Astrocyte (in vitro differentiated cells and primary cell): ENCODE measurements at regions not wholly inside any gene's neighbourhood (a gene's known extent, or its start where the extent isn't known, plus 50 kb on each side); places are given as distances from the start of the nearest gene placed in this dataset.

ENCODE experiments used
- DNase-seq: peaks from one replicate; pipeline ENCODE4 v3.0.0-alpha.2; 2010; ENCODE audit warnings: low read depth
- FAIRE-seq: peaks from 2 replicates; lab custom pipeline; 2011; peaks lifted over from hg19 to GRCh38; lab: Jason Lieb, UNC
- H2AFZ ChIP-seq: 2 replicates; pipeline ENCODE4 v1.6.0; 2012; ENCODE audit warnings: low read depth, low read length, inconsistent platforms
- H3K27ac ChIP-seq: 2 replicates; pipeline ENCODE4 v1.5.1; 2011; ENCODE audit warnings: low read depth, low read length, inconsistent platforms
- H3K27me3 ChIP-seq: 2 replicates; pipeline ENCODE4 v1.6.0; 2011; ENCODE audit warnings: low read length, inconsistent platforms; ENCODE audit not compliant: insufficient read depth
- H3K36me3 ChIP-seq: 2 replicates; pipeline ENCODE4 v1.5.1; 2011; ENCODE audit warnings: low read length, inconsistent platforms; ENCODE audit not compliant: insufficient read depth
- H3K4me1 ChIP-seq: 2 replicates; pipeline ENCODE4 v1.5.1; 2011; ENCODE audit warnings: low read length, inconsistent platforms; ENCODE audit not compliant: insufficient read depth
- H3K4me2 ChIP-seq: 2 replicates; pipeline ENCODE4 v1.6.0; 2012; ENCODE audit warnings: low read length, inconsistent platforms
- H3K4me3 ChIP-seq: 2 replicates; pipeline ENCODE4 v1.5.1; 2011; ENCODE audit warnings: low read depth, mild to moderate bottlenecking, low read length, inconsistent platforms; ENCODE audit not compliant: insufficient read depth
- H3K79me2 ChIP-seq: 2 replicates; pipeline ENCODE4 v1.6.0; 2012; ENCODE audit warnings: mild to moderate bottlenecking, low read length, inconsistent platforms; ENCODE audit not compliant: insufficient read depth
- H3K9ac ChIP-seq: 2 replicates; pipeline ENCODE4 v1.6.0; 2012; ENCODE audit warnings: mild to moderate bottlenecking, low read length, inconsistent platforms
- H3K9me3 ChIP-seq: 2 replicates; pipeline ENCODE4 v1.5.1; 2012; ENCODE audit warnings: low read depth, mild to moderate bottlenecking, low read length, inconsistent platforms; ENCODE audit not compliant: insufficient read depth
- H4K20me1 ChIP-seq: 2 replicates; pipeline ENCODE4 v1.6.0; 2012; ENCODE audit warnings: low read length, inconsistent platforms; ENCODE audit not compliant: insufficient read depth
- H3K27ac Mint-ChIP-seq: one replicate; pipeline ENCODE4 v1.8.0; 2021; ENCODE audit warnings: mild to moderate bottlenecking, mixed read lengths; ENCODE audit not compliant: unreplicated experiment
- H3K27me3 Mint-ChIP-seq: one replicate; pipeline ENCODE4 v1.8.0; 2021; ENCODE audit warnings: low read depth, mixed read lengths; ENCODE audit not compliant: unreplicated experiment
- H3K36me3 Mint-ChIP-seq: one replicate; pipeline ENCODE4 v1.8.0; 2021; ENCODE audit warnings: low read depth, mixed read lengths; ENCODE audit not compliant: unreplicated experiment
- H3K4me1 Mint-ChIP-seq: one replicate; pipeline ENCODE4 v1.8.0; 2021; ENCODE audit warnings: low read depth, mixed read lengths; ENCODE audit not compliant: unreplicated experiment
- H3K4me3 Mint-ChIP-seq: one replicate; pipeline ENCODE4 v1.8.0; 2021; ENCODE audit warnings: mild to moderate bottlenecking, moderate library complexity, mixed read lengths; ENCODE audit not compliant: unreplicated experiment
- H3K9me3 Mint-ChIP-seq: one replicate; pipeline ENCODE4 v1.8.0; 2021; ENCODE audit warnings: mild to moderate bottlenecking, mixed read lengths; ENCODE audit not compliant: unreplicated experiment
- EZH2 ChIP-seq: IDR thresholded peaks from 2 replicates; pipeline ENCODE4 v1.6.1; 2012; ENCODE audit warnings: mild to moderate bottlenecking, low read length, inconsistent platforms; ENCODE audit not compliant: insufficient read depth
- TF ChIP-seq, protein P1 (sequence below): IDR thresholded peaks from 2 replicates; pipeline ENCODE4 v1.5.1; 2011; ENCODE audit warnings: low read depth, mild to moderate bottlenecking, inconsistent platforms, low read length, moderate library complexity; ENCODE audit not compliant: insufficient read depth

DNA sequence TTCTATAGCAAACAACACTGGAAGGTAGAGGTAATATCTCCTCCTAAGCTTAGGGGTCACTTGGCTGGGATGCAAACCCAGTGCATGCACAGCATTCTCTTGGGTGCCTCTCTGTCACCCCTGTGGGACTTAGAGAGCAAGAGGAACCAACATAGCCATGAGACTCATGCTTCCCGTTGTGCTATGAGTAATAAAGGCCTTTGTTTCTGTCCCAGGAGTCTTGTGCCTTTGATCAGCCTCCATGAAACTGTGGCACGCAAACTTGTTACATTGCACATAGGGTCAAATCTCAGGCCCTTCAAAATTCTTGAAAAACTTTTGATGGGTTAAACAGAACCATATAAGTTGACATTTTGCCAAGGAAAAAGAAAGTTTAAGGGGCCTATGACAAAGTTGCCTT is 272.8 kb downstream of the TAF11L14 start:
- H3K36me3 ChIP-seq: no peaks in the 10 kb centered on the region
- TF ChIP-seq EZH2: no peak
- TF ChIP-seq, protein P1, sequence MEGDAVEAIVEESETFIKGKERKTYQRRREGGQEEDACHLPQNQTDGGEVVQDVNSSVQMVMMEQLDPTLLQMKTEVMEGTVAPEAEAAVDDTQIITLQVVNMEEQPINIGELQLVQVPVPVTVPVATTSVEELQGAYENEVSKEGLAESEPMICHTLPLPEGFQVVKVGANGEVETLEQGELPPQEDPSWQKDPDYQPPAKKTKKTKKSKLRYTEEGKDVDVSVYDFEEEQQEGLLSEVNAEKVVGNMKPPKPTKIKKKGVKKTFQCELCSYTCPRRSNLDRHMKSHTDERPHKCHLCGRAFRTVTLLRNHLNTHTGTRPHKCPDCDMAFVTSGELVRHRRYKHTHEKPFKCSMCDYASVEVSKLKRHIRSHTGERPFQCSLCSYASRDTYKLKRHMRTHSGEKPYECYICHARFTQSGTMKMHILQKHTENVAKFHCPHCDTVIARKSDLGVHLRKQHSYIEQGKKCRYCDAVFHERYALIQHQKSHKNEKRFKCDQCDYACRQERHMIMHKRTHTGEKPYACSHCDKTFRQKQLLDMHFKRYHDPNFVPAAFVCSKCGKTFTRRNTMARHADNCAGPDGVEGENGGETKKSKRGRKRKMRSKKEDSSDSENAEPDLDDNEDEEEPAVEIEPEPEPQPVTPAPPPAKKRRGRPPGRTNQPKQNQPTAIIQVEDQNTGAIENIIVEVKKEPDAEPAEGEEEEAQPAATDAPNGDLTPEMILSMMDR: no peak
- Mint-ChIP-seq H3K27me3 (no peaks in the 10 kb centered on the region), H3K9me3 (peaks cover 7% of the 10 kb centered on the region), H3K27ac (no peak overlapping the region), H3K4me1 (no peaks in the 10 kb centered on the region), H3K4me3 (no peak overlapping the region), H3K36me3 (no peaks in the 10 kb centered on the region)
- H3K9me3 ChIP-seq: no peaks in the 10 kb centered on the region
- no peak overlapping the region for H3K4me2 ChIP-seq
- DNase-seq: no peak
- H3K27me3 ChIP-seq: no peaks in the 10 kb centered on the region
- H3K9ac ChIP-seq: no peak overlapping the region
- H3K79me2 ChIP-seq: no peaks in the 10 kb centered on the region
- no peaks in the 10 kb centered on the region for H3K4me1 ChIP-seq
- no peak overlapping the region for H3K27ac ChIP-seq
- no peak for FAIRE-seq
- H3K4me3 ChIP-seq: no peak overlapping the region
- no peak overlapping the region for H2AFZ ChIP-seq
- no peaks in the 10 kb centered on the region for H4K20me1 ChIP-seq

DNA sequence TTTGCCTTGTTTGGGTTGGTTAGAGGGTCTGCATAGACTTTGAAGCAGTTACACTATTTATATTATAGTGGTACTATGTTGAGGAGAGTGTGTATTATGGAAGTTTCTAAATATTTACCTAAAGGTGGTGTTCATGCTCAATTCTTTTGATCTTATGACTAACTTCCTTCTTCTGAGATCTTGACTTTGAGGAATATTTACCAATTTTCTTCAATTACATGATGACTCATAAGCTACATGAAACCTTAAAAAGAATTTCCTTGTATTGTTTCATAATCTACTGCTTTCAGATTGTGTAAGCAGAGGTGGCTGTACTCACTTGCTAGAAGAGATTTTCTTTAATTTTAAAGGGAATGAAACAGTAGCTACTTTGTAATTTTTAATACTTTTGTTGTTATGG is 276.1 kb downstream of the TAF11L14 start:
- H3K4me1 ChIP-seq: no peaks in the 10 kb centered on the region
- no peak overlapping the region for H3K27ac ChIP-seq
- no peak overlapping the region for H3K4me2 ChIP-seq
- TF ChIP-seq, protein P1: no peak
- TF ChIP-seq EZH2: no peak
- Mint-ChIP-seq H3K4me3 (no peak overlapping the region), H3K27ac (no peak overlapping the region), H3K9me3 (peaks cover 2% of the 10 kb centered on the region), H3K4me1 (no peaks in the 10 kb centered on the region), H3K27me3 (peaks cover 3% of the 10 kb centered on the region), H3K36me3 (no peaks in the 10 kb centered on the region)
- H3K79me2 ChIP-seq: no peaks in the 10 kb centered on the region
- H3K9me3 ChIP-seq: no peaks in the 10 kb centered on the region
- no peak overlapping the region for H3K9ac ChIP-seq
- DNase-seq: peak; percentile 3
- H3K27me3 ChIP-seq: no peaks in the 10 kb centered on the region
- no peak overlapping the region for H2AFZ ChIP-seq
- no peaks in the 10 kb centered on the region for H3K36me3 ChIP-seq
- no peaks in the 10 kb centered on the region for H4K20me1 ChIP-seq
- no peak for FAIRE-seq
- no peak overlapping the region for H3K4me3 ChIP-seq

DNA sequence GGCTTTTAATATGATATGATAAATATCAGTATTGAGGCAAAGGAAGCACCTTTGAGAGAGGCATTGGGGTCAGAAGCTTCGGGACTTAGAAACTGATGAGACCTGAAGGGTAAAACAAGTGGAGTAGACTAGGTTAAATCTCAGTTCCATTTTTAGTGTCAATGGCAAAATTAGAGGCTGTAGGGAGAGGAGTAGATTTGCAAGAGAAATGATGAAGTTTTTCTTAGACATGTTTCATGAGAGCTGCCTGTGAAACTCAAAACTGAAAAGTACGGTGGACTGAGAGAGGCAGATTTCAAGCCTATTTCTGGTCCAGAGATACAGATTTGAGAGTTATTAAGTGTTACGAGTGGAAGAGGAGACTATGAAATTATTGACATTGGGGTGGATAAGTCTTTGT is 278.5 kb downstream of the TAF11L14 start:
- Histone ChIP-seq H3K4me3 (no peak overlapping the region), H3K27ac (no peak overlapping the region), H3K79me2 (no peaks in the 10 kb centered on the region), H3K36me3 (no peaks in the 10 kb centered on the region), H3K4me1 (no peaks in the 10 kb centered on the region), H3K9me3 (no peaks in the 10 kb centered on the region), H3K9ac (no peak overlapping the region), H3K27me3 (no peaks in the 10 kb centered on the region), H3K4me2 (no peak overlapping the region), H4K20me1 (no peaks in the 10 kb centered on the region), H2AFZ (no peak overlapping the region)
- no peak for DNase-seq
- peaks cover 3% of the 10 kb centered on the region for H3K27me3 Mint-ChIP-seq
- TF ChIP-seq EZH2: no peak
- TF ChIP-seq, protein P1: no peak
- no peaks in the 10 kb centered on the region for H3K9me3 Mint-ChIP-seq
- no peak for FAIRE-seq
- no peaks in the 10 kb centered on the region for H3K4me1 Mint-ChIP-seq
- no peak overlapping the region for H3K27ac Mint-ChIP-seq
- no peaks in the 10 kb centered on the region for H3K36me3 Mint-ChIP-seq
- H3K4me3 Mint-ChIP-seq: no peak overlapping the region
